Sigmoid colon (tissue), 6 donors: ENCODE measurements at regions not wholly inside any gene's neighbourhood (a gene's known extent, or its start where the extent isn't known, plus 50 kb on each side); places are given as distances from the start of the nearest gene placed in this dataset.

ENCODE experiments used
- DNase-seq: peaks from one replicate; pipeline ENCODE4 v3.0.0-alpha.2; 2019
- H3K27ac ChIP-seq, 4 donors: fragments of 200-600 bp; sonication (generic); one replicate each; pipeline ENCODE4 v1.5.1; 2016 to 2019; ENCODE audit warnings: mild to moderate bottlenecking in 1 of 4
- H3K27me3 ChIP-seq, 3 donors: fragments of 200-600 bp; sonication (generic); one replicate each; pipeline ENCODE4 v1.5.1; 2019; ENCODE audit warnings: mild to moderate bottlenecking in 1 of 3
- H3K36me3 ChIP-seq, 4 donors: fragments of 200-600 bp; sonication (generic); one replicate each; pipeline ENCODE4 v1.5.1; 2016 to 2019
- H3K4me1 ChIP-seq, 4 donors: fragments of 200-600 bp; sonication (generic); one replicate each; pipeline ENCODE4 v1.5.1; 2017 to 2019
- H3K4me3 ChIP-seq, 4 donors: fragments of 200-600 bp; sonication (generic); one replicate each; pipeline ENCODE4 v1.5.1; 2017 to 2019; ENCODE audit warnings: mild to moderate bottlenecking in 2 of 4, moderate library complexity in 1 of 4
- H3K9me3 ChIP-seq, 4 donors: fragments of 200-600 bp in 3 of 4; sonication (generic) in 3 of 4; one replicate each; pipeline versions ENCODE4 v1.5.1 to v1.6.1; 2013 to 2019
- EP300 ChIP-seq, 4 donors: sonication (generic); formaldehyde crosslinking; IDR thresholded peaks; one replicate each; pipeline ENCODE4 v1.6.1; 2017; ENCODE audit warnings: antibody characterized with exemption in 4 of 4
- POLR2A ChIP-seq, 2 donors: fragments of 450-650 bp; IDR thresholded peaks; one replicate each; pipeline ENCODE4 v1.6.1; 2016; ENCODE audit warnings: antibody characterized with exemption in 2 of 2, mild to moderate bottlenecking in 2 of 2, moderate library complexity in 2 of 2
- POLR2AphosphoS5 ChIP-seq, 4 donors: sonication (generic); formaldehyde crosslinking; IDR thresholded peaks; one replicate each; pipeline ENCODE4 v1.6.1; 2017; ENCODE audit warnings: antibody characterized with exemption in 4 of 4
- WGBS, 2 donors: extraction: QIAGEN DNeasy Blood & Tissue Kit; methylation state at CpG; one replicate each; pipeline ENCODE4 v1.1.7; 2013; 5-methylcytosine and 5-hydroxymethylcytosine counted together
- intact Hi-C: fragments of 100-400 bp; cut with DNase I; formaldehyde crosslinking; loops from one replicate; pipeline ENCODE4 v1.15.1; 2023
- TF ChIP-seq, protein P1 (sequence below), 4 experiments: fragments of 450-650 bp in 3 of 4; fragments of 200-600 bp in 1 of 4; IDR thresholded peaks; one replicate each; pipeline ENCODE4 v1.5.1; 2016 to 2019; ENCODE audit warnings: antibody characterized with exemption in 4 of 4, mild to moderate bottlenecking in 3 of 4, moderate library complexity in 2 of 4
- donor health status: healthy with polysubstance abuse.
- donor health status: healthy.

DNA sequence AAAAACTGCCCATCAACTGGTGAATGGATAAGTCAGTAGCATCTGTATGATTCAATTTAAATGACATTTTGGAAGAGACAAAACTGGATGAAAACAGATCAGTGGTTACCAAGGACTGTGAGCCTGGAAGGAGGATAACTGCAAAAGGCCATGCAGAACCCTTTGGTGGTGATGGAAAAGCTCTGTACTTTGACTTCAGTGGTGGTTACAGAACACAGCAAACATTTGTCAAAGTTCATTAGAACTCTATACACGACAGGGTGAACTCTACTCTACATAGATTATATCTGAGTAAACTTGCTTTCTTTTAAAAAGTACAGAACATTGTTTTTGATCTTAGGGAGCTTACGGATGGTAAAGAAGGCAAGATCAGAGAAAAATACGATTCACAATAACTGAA, 111.9 kb upstream of the HTR1E start:
- intact Hi-C loops: no loop called here
- no peaks in the 10 kb centered on the region for H3K9me3 ChIP-seq
- no peak overlapping the region for H3K4me3 ChIP-seq
- TF ChIP-seq, protein P1, sequence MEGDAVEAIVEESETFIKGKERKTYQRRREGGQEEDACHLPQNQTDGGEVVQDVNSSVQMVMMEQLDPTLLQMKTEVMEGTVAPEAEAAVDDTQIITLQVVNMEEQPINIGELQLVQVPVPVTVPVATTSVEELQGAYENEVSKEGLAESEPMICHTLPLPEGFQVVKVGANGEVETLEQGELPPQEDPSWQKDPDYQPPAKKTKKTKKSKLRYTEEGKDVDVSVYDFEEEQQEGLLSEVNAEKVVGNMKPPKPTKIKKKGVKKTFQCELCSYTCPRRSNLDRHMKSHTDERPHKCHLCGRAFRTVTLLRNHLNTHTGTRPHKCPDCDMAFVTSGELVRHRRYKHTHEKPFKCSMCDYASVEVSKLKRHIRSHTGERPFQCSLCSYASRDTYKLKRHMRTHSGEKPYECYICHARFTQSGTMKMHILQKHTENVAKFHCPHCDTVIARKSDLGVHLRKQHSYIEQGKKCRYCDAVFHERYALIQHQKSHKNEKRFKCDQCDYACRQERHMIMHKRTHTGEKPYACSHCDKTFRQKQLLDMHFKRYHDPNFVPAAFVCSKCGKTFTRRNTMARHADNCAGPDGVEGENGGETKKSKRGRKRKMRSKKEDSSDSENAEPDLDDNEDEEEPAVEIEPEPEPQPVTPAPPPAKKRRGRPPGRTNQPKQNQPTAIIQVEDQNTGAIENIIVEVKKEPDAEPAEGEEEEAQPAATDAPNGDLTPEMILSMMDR (IDR thresholded peaks at IDR 0.05): no peak
- TF ChIP-seq POLR2A (IDR thresholded peaks at IDR 0.05) (no peak), EP300 (IDR thresholded peaks at IDR 0.05) (no peak), POLR2AphosphoS5 (IDR thresholded peaks at IDR 0.05) (no peak)
- H3K27me3 ChIP-seq: no peaks in the 10 kb centered on the region
- no peaks in the 10 kb centered on the region for H3K4me1 ChIP-seq
- H3K27ac ChIP-seq: no peak overlapping the region
- DNase-seq: no peak
- H3K36me3 ChIP-seq: no peaks in the 10 kb centered on the region
- 22 to 58% methylated on average over 3 of the region's 3 CpGs for WGBS, 2 donors

DNA sequence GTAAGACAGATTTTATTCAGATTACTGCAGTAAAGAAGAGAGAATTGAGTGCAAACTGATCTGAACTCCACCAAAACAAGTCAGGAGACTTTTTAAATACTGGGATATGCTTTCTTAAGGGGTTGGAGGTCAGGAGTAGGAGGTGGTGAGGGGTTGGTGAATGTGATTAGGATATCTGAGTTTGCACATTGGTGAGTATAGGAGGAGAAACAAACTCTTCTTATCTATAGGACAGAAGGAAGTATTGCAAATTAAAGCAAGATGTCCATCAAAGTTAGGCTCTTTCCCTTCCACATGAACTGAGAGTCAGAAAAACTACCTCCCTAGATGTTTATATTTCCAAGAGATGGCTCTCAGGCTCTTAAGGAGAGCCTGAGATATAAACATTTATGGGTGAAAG, 114.6 kb upstream of the HTR1E start:
- no peaks in the 10 kb centered on the region for H3K4me1 ChIP-seq
- no peak for DNase-seq
- intact Hi-C loops: no loop called here
- H3K27ac ChIP-seq: no peak overlapping the region
- no peaks in the 10 kb centered on the region for H3K27me3 ChIP-seq
- no peaks in the 10 kb centered on the region for H3K36me3 ChIP-seq
- H3K9me3 ChIP-seq: peaks cover 0 to 3% (median 0%) of the 10 kb centered on the region in 4 donors
- TF ChIP-seq EP300 (IDR thresholded peaks at IDR 0.05) (no peak), POLR2A (IDR thresholded peaks at IDR 0.05) (no peak), POLR2AphosphoS5 (IDR thresholded peaks at IDR 0.05) (no peak)
- TF ChIP-seq, protein P1 (IDR thresholded peaks at IDR 0.05): no peak
- H3K4me3 ChIP-seq: no peak overlapping the region

DNA sequence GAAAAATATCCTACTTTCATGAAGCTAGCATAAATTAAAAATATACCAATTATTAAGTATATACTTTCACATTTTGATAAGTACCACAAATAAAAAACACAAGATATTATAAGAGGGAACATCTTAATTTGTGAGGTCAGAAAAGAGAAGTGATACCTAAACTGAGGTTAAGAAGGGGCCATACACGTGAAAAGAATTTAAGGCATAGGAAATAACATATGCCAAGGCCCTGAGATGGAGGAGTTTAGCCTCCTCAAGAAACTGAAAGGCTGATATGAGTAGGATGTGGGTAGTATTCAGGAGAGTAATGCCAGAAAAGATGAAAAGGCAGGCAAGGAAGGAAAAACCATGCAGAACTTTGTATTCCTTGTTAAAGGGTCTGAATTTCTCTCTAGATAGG, 116.6 kb upstream of the HTR1E start:
- no peaks in the 10 kb centered on the region for H3K4me1 ChIP-seq
- no peaks in the 10 kb centered on the region for H3K36me3 ChIP-seq
- H3K27me3 ChIP-seq: no peaks in the 10 kb centered on the region
- intact Hi-C loops: no loop called here
- H3K9me3 ChIP-seq: peaks cover 0 to 3% (median 0%) of the 10 kb centered on the region in 4 donors
- H3K4me3 ChIP-seq: no peak overlapping the region
- H3K27ac ChIP-seq: no peak overlapping the region
- TF ChIP-seq EP300 (IDR thresholded peaks at IDR 0.05): no peak
- TF ChIP-seq, protein P1 (IDR thresholded peaks at IDR 0.05): no peak
- TF ChIP-seq POLR2A (IDR thresholded peaks at IDR 0.05): no peak
- no peak for TF ChIP-seq POLR2AphosphoS5 (IDR thresholded peaks at IDR 0.05)
- WGBS, 2 donors: 4 to 26% methylated on average over 1 of the region's 1 CpG
- no peak for DNase-seq

DNA sequence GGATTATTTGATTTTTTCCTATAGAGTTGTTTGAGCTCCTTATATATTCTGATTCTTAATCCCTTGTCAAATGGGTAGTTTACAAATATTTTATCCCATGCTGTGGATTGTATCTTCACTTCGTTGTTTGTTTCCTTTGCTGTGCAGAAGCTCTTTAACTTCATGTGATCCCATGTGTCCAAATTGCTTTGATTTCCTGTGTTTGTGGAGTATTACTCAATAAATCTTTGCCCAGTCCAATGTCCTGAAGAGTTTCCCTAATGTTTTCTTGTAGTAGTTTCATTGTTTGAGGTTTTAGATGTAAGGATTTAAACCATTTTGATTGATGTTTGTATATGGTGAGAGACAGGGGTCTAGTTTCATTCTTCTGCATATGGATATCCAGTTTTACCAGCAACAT, 143.7 kb upstream of the HTR1E start:
- H3K36me3 ChIP-seq: no peaks in the 10 kb centered on the region
- no peak for TF ChIP-seq EP300 (IDR thresholded peaks at IDR 0.05)
- TF ChIP-seq POLR2AphosphoS5 (IDR thresholded peaks at IDR 0.05): no peak
- TF ChIP-seq, protein P1 (IDR thresholded peaks at IDR 0.05): no peak
- TF ChIP-seq POLR2A (IDR thresholded peaks at IDR 0.05): no peak
- H3K27me3 ChIP-seq: no peaks in the 10 kb centered on the region
- peaks cover 0 to 5% (median 1%) of the 10 kb centered on the region in 4 donors for H3K9me3 ChIP-seq
- intact Hi-C loops: no loop called here
- WGBS, 2 donors: 48 to 70% methylated on average over 1 of the region's 1 CpG
- no peak overlapping the region for H3K4me3 ChIP-seq
- no peaks in the 10 kb centered on the region for H3K4me1 ChIP-seq
- DNase-seq: no peak
- no peak overlapping the region for H3K27ac ChIP-seq

DNA sequence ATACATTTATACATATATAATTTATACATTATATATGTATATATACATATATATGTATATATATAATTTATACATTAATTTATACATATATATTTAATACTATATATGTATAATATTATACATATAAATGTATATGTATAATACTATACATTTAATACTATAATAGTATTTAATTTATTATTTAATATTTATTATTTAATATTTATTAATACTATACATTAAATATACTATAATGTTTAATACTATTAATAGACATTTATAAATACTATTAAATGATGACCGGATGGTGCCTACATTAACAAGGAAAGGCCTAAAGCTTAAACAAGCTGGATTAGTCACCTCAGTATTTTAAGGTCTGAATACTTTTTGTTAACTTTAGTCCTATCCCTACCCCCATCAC, 145.9 kb upstream of the HTR1E start:
- Histone ChIP-seq H3K27me3 (no peaks in the 10 kb centered on the region), H3K9me3 (peaks cover 0 to 2% (median under 1%) of the 10 kb centered on the region in 4 donors), H3K4me3 (no peak overlapping the region), H3K27ac (no peak overlapping the region), H3K36me3 (no peaks in the 10 kb centered on the region), H3K4me1 (no peaks in the 10 kb centered on the region)
- DNase-seq: no peak
- intact Hi-C loops: no loop called here
- no peak for TF ChIP-seq POLR2AphosphoS5 (IDR thresholded peaks at IDR 0.05)
- TF ChIP-seq, protein P1 (IDR thresholded peaks at IDR 0.05): no peak
- 90 to 94% methylated on average over 1 of the region's 1 CpG for WGBS, 2 donors
